Endothelial cell (in vitro differentiated cells): ENCODE measurements at regions not wholly inside any gene's neighbourhood (a gene's known extent, or its start where the extent isn't known, plus 50 kb on each side); places are given as distances from the start of the nearest gene placed in this dataset.

Source experiments
- DNase-seq: peaks from one replicate; pipeline ENCODE4 v3.0.0; 2021; ENCODE audit warnings: low spot score
- H3K27ac Mint-ChIP-seq: one replicate; pipeline ENCODE4 v1.8.0; 2021; ENCODE audit warnings: mixed read lengths, inconsistent platforms; ENCODE audit not compliant: unreplicated experiment
- H3K27me3 Mint-ChIP-seq: one replicate; pipeline ENCODE4 v1.8.0; 2021; ENCODE audit warnings: mild to moderate bottlenecking, moderate library complexity, mixed read lengths, inconsistent platforms; ENCODE audit not compliant: unreplicated experiment
- H3K36me3 Mint-ChIP-seq: one replicate; pipeline ENCODE4 v1.8.0; 2021; ENCODE audit warnings: mild to moderate bottlenecking, low read depth, mixed read lengths, inconsistent platforms; ENCODE audit not compliant: unreplicated experiment
- H3K4me1 Mint-ChIP-seq: one replicate; pipeline ENCODE4 v1.8.0; 2021; ENCODE audit warnings: mild to moderate bottlenecking, mixed read lengths, inconsistent platforms; ENCODE audit not compliant: unreplicated experiment
- H3K4me3 Mint-ChIP-seq: one replicate; pipeline ENCODE4 v1.8.0; 2021; ENCODE audit warnings: mild to moderate bottlenecking, mixed read lengths, inconsistent platforms; ENCODE audit not compliant: unreplicated experiment
- H3K9me3 Mint-ChIP-seq: one replicate; pipeline ENCODE4 v1.8.0; 2021; ENCODE audit warnings: mixed read lengths, inconsistent platforms; ENCODE audit not compliant: unreplicated experiment
- TF ChIP-seq, protein P1 (sequence below): fragments of 200-600 bp; sonication (generic); IDR thresholded peaks from one replicate; pipeline ENCODE4 v1.5.0; 2021; ENCODE audit warnings: antibody characterized with exemption; ENCODE audit not compliant: unreplicated experiment

DNA sequence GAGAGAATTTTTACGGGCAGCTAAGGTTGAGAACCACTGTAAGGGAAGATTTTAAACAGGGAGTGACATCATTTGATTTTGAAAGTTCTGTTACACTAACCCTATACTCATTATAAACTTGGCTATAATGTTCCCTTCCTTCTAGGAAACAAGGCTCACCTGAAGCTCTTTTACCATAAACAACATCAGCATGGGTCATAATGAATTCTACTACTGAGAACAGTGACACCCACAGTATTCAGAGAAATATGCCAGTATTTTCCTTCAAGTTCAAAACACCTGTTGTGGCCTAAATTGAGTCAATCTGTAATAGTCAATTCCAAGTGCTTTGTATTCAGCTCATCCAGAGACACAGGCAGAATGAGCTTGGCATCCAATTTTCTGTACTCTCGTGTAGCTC lies 175.3 kb upstream of the STT3B start:
- Mint-ChIP-seq H3K9me3 (no peaks in the 10 kb centered on the region), H3K27me3 (no peaks in the 10 kb centered on the region), H3K4me3 (no peak overlapping the region), H3K4me1 (no peaks in the 10 kb centered on the region), H3K36me3 (no peaks in the 10 kb centered on the region), H3K27ac (no peak overlapping the region)
- DNase-seq: no peak
- TF ChIP-seq, protein P1, sequence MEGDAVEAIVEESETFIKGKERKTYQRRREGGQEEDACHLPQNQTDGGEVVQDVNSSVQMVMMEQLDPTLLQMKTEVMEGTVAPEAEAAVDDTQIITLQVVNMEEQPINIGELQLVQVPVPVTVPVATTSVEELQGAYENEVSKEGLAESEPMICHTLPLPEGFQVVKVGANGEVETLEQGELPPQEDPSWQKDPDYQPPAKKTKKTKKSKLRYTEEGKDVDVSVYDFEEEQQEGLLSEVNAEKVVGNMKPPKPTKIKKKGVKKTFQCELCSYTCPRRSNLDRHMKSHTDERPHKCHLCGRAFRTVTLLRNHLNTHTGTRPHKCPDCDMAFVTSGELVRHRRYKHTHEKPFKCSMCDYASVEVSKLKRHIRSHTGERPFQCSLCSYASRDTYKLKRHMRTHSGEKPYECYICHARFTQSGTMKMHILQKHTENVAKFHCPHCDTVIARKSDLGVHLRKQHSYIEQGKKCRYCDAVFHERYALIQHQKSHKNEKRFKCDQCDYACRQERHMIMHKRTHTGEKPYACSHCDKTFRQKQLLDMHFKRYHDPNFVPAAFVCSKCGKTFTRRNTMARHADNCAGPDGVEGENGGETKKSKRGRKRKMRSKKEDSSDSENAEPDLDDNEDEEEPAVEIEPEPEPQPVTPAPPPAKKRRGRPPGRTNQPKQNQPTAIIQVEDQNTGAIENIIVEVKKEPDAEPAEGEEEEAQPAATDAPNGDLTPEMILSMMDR: no peak

DNA sequence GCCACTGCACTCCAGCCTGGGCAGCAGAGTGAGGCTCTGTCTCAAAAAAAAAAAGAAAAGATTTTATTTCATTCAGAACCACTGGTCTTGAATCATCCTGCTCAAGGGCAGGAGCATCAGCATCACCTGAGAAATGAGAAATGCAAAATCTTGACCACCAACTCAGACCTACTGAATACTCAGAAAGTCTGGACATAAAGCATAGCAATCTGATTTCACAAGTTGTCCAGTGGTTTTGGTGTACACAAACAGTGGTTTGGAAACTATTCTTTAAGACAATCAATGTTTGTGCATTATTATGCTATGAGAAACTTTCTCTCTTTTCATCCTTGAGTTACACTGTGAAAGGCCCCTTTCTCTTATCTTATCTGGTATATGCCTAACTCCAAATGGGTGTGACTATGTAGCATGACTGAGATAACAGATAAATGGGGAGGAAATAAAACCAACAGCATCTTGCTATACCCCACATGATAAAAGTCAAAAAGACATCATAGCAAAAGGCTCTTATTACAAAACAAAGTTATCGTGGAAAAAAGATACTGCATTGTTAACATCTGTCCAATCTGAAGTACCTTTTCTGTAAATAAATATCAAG lies 174.2 kb upstream of the STT3B start:
- Mint-ChIP-seq H3K27me3 (no peaks in the 10 kb centered on the region), H3K27ac (no peak overlapping the region), H3K4me3 (no peak overlapping the region), H3K9me3 (no peaks in the 10 kb centered on the region), H3K36me3 (no peaks in the 10 kb centered on the region), H3K4me1 (no peaks in the 10 kb centered on the region)
- no peak for DNase-seq
- TF ChIP-seq, protein P1: no peak

DNA sequence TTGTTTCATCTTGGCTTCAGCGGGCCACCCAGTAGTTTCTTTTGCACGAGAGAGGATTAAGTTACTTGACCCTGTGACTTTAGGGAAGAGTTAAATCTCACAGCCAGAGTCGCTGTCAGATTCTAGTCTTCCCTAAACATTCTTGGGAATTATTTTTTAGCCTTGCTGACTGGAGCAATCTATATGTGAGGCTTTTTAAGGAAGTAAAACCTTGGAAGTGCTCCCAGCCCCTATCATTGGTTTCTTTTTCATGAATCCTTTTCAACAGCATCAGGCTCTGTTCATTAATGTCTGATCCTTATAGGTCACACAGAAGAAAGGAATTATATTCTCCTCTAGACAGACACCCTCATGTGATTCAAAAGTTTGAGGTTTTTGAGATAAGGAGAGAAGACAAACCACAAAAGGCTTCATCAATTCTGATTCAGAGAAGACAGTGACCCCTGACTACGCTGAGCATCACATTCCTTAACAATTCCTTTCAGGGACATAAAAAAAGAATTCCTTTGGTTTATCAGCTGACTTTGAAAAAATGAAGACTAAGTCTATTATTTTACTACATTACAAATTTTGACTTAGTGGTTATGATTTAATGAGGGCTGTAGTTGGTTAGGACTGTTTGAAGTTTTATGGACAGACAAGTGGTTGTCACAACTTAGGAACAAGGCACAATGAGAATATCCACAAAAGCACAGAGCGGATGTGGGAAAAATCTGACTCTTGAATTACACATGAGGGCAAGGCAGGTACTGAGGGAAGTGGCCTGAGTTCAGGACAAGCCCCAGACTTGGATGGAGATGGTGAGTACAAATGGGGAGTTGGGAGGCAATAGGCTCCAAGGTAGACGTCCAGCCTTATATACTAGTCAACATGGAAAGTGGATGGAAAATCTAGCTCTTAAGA lies 171.1 kb upstream of the STT3B start:
- no peak for DNase-seq
- H3K27me3 Mint-ChIP-seq: no peaks in the 10 kb centered on the region
- no peak overlapping the region for H3K27ac Mint-ChIP-seq
- no peaks in the 10 kb centered on the region for H3K4me1 Mint-ChIP-seq
- no peaks in the 10 kb centered on the region for H3K9me3 Mint-ChIP-seq
- TF ChIP-seq, protein P1: no peak
- no peak overlapping the region for H3K4me3 Mint-ChIP-seq
- no peaks in the 10 kb centered on the region for H3K36me3 Mint-ChIP-seq

GRCh38 chr3:31364188-31364587 lies 168.5 kb upstream of the STT3B start:
- DNase-seq: no peak
- Mint-ChIP-seq H3K9me3 (no peaks in the 10 kb centered on the region), H3K36me3 (no peaks in the 10 kb centered on the region), H3K4me1 (no peaks in the 10 kb centered on the region), H3K27ac (no peak overlapping the region), H3K4me3 (no peak overlapping the region), H3K27me3 (no peaks in the 10 kb centered on the region)
- TF ChIP-seq, protein P1: no peak

- no peaks in the 10 kb centered on the region for H3K36me3 Mint-ChIP-seq
- no peaks in the 10 kb centered on the region for H3K27me3 Mint-ChIP-seq
- no peak overlapping the region for H3K27ac Mint-ChIP-seq
- TF ChIP-seq, protein P1: no peak
- no peaks in the 10 kb centered on the region for H3K9me3 Mint-ChIP-seq
- no peaks in the 10 kb centered on the region for H3K4me1 Mint-ChIP-seq
- H3K4me3 Mint-ChIP-seq: no peak overlapping the region
- no peak for DNase-seq
These were observed 168.0 kb upstream of the STT3B start for GRCh38 chr3:31364711-31365110.
